A673 (cell line): ENCODE measurements at regions not wholly inside any gene's neighbourhood (a gene's known extent, or its start where the extent isn't known, plus 50 kb on each side); places are given as distances from the start of the nearest gene placed in this dataset.

Experiments
- CTCF ChIP-seq: fragments of 300-800, 200-600 bp; sonication (generic); conservative IDR thresholded peaks from 2 replicates; pipeline ENCODE4 v1.5.1; 2017; ENCODE audit warnings: low read depth, mild to moderate bottlenecking, antibody characterized with exemption, low read length, moderate library complexity, mixed read lengths
- EZH2 ChIP-seq: fragments of 200-600 bp; sonication (generic); IDR thresholded peaks from 2 replicates; pipeline ENCODE4 v1.6.1; 2017; ENCODE audit warnings: borderline replicate concordance, low read depth, mild to moderate bottlenecking, mixed read lengths, antibody characterized with exemption, low read length; ENCODE audit not compliant: poor library complexity, severe bottlenecking

- no peak for TF ChIP-seq CTCF
- TF ChIP-seq EZH2 = no peak
These were observed 242.3 kb upstream of the RAG2 start for GRCh38 chr11:36840378-36840777.
